ENCODE measurements at regions not wholly inside any gene's neighbourhood (a gene's known extent, or its start where the extent isn't known, plus 50 kb on each side); places are given as distances from the start of the nearest gene placed in this dataset.

- no peaks in the 10 kb centered on the region for H3K36me3 ChIP-seq
- H3K27me3 ChIP-seq, result no peaks in the 10 kb centered on the region
- H3K4me1 ChIP-seq (ENCODE audit: insufficient read depth), result no peaks in the 10 kb centered on the region
- no peak overlapping the region for H3K4me3 ChIP-seq
- TF ChIP-seq CTCF (IDR thresholded peaks at IDR 0.05), result no peak
- no peak for TF ChIP-seq EP300 (IDR thresholded peaks at IDR 0.05)
- TF ChIP-seq POLR2A (IDR thresholded peaks at IDR 0.05), result no peak
- intact Hi-C loops (cut with DNase I), result no loop called here
- DNase-seq, result no peak
- WGBS, 3 donors, result 26 to 41% (median 38%) methylated on average over 3 of the region's 3 CpGs
- H3K9me3 ChIP-seq, result no peaks in the 10 kb centered on the region
- H3K27ac ChIP-seq, result no peak overlapping the region
Observed at GRCh38 chr5:66361070-66361469, 217.0 kb downstream of the SREK1 start.

GRCh38 chr5:66362046-66362445 is 217.9 kb downstream of the SREK1 start:
- DNase-seq, result no peak
- TF ChIP-seq CTCF (IDR thresholded peaks at IDR 0.05), result no peak
- no peak for TF ChIP-seq POLR2A (IDR thresholded peaks at IDR 0.05)
- no peak for TF ChIP-seq EP300 (IDR thresholded peaks at IDR 0.05)
- Histone ChIP-seq H3K27me3 (no peaks in the 10 kb centered on the region), H3K27ac (no peak overlapping the region), H3K36me3 (no peaks in the 10 kb centered on the region), H3K4me3 (no peak overlapping the region), H3K4me1 (ENCODE audit: insufficient read depth) (no peaks in the 10 kb centered on the region), H3K9me3 (no peaks in the 10 kb centered on the region)
- intact Hi-C loops (cut with DNase I), result no loop called here
- WGBS, 3 donors, result 65 to 85% (median 67%) methylated on average over 6 of the region's 6 CpGs

GRCh38 chr5:66362687-66363086 is 218.6 kb downstream of the SREK1 start:
- H3K27me3 ChIP-seq, result no peaks in the 10 kb centered on the region
- no peak overlapping the region for H3K27ac ChIP-seq
- intact Hi-C loops (cut with DNase I), result no loop called here
- no peak for TF ChIP-seq EP300 (IDR thresholded peaks at IDR 0.05)
- TF ChIP-seq POLR2A (IDR thresholded peaks at IDR 0.05), result no peak
- no peak for TF ChIP-seq CTCF (IDR thresholded peaks at IDR 0.05)
- no peaks in the 10 kb centered on the region for H3K36me3 ChIP-seq
- no peak overlapping the region for H3K4me3 ChIP-seq
- no peaks in the 10 kb centered on the region for H3K9me3 ChIP-seq
- 80 to 92% (median 89%) methylated on average over 4 of the region's 4 CpGs for WGBS, 3 donors
- no peaks in the 10 kb centered on the region for H3K4me1 ChIP-seq (ENCODE audit: insufficient read depth)
- no peak for DNase-seq

GRCh38 chr5:66363097-66363496 is 219.0 kb downstream of the SREK1 start:
- 56 to 68% (median 66%) methylated on average over 2 of the region's 2 CpGs for WGBS, 3 donors
- H3K4me1 ChIP-seq (ENCODE audit: insufficient read depth), result no peaks in the 10 kb centered on the region
- no peak overlapping the region for H3K27ac ChIP-seq
- H3K9me3 ChIP-seq, result no peaks in the 10 kb centered on the region
- DNase-seq, result no peak
- intact Hi-C loops (cut with DNase I), result no loop called here
- no peak overlapping the region for H3K4me3 ChIP-seq
- no peak for TF ChIP-seq POLR2A (IDR thresholded peaks at IDR 0.05)
- no peak for TF ChIP-seq EP300 (IDR thresholded peaks at IDR 0.05)
- TF ChIP-seq CTCF (IDR thresholded peaks at IDR 0.05), result no peak
- H3K36me3 ChIP-seq, result no peaks in the 10 kb centered on the region
- H3K27me3 ChIP-seq, result no peaks in the 10 kb centered on the region

GRCh38 chr5:66364186-66364585 is 220.1 kb downstream of the SREK1 start:
- intact Hi-C loops (cut with DNase I), result no loop called here
- no peak overlapping the region for H3K4me3 ChIP-seq
- no peak overlapping the region for H3K27ac ChIP-seq
- no peaks in the 10 kb centered on the region for H3K36me3 ChIP-seq
- WGBS, 3 donors, result 83 to 97% (median 93%) methylated on average over 2 of the region's 2 CpGs
- no peaks in the 10 kb centered on the region for H3K27me3 ChIP-seq
- no peak for DNase-seq
- TF ChIP-seq EP300 (IDR thresholded peaks at IDR 0.05) (no peak), POLR2A (IDR thresholded peaks at IDR 0.05) (no peak), CTCF (IDR thresholded peaks at IDR 0.05) (no peak)
- no peaks in the 10 kb centered on the region for H3K9me3 ChIP-seq
- no peaks in the 10 kb centered on the region for H3K4me1 ChIP-seq (ENCODE audit: insufficient read depth)

All from ovary (tissue), 7 donors.